Erythroblast (primary cell): ENCODE measurements at regions not wholly inside any gene's neighbourhood (a gene's known extent, or its start where the extent isn't known, plus 50 kb on each side); places are given as distances from the start of the nearest gene placed in this dataset.

Source experiments
- GATA1 ChIP-seq: IDR thresholded peaks from 2 replicates; pipeline ENCODE4 v1.6.1; 2011; ENCODE audit warnings: low read depth, mild to moderate bottlenecking, control low read depth, low read length, moderate library complexity
- POLR2A ChIP-seq: IDR thresholded peaks from 2 replicates; pipeline ENCODE4 v1.6.1; 2011; ENCODE audit warnings: mild to moderate bottlenecking, low read length

GRCh38 chr11:46207270-46207669 is 70.2 kb upstream of the CREB3L1 start:
- TF ChIP-seq GATA1 (no peak), POLR2A (no peak)
